ENCODE measurements at regions not wholly inside any gene's neighbourhood (a gene's known extent, or its start where the extent isn't known, plus 50 kb on each side); places are given as distances from the start of the nearest gene placed in this dataset.

GRCh38 chr15:56813995-56814394, 80.7 kb upstream of the ZNF280D start:
- TF ChIP-seq CTCF (IDR thresholded peaks at IDR 0.05; ENCODE audit: unreplicated experiment), result no peak

GRCh38 chr15:56812961-56813360, 79.7 kb upstream of the ZNF280D start:
- no peak for DNase-seq (ENCODE audit: low spot score in 2 of 2, unreplicated experiment in 2 of 2)
- H3K9me3 Mint-ChIP-seq, result peaks cover 25% of the 10 kb centered on the region
- no peak overlapping the region for H3K4me3 Mint-ChIP-seq
- H3K4me1 Mint-ChIP-seq, result peaks cover 12% of the 10 kb centered on the region
- H3K36me3 Mint-ChIP-seq, result peaks cover 10% of the 10 kb centered on the region
- TF ChIP-seq CTCF (IDR thresholded peaks at IDR 0.05; ENCODE audit: unreplicated experiment), result no peak
- H3K27ac Mint-ChIP-seq, result no peak overlapping the region
- peaks cover 3% of the 10 kb centered on the region for H3K27me3 Mint-ChIP-seq (ENCODE audit: low read depth)

More at GRCh38 chr15:56813995-56814394, 80.7 kb upstream of the ZNF280D start:
- H3K27me3 Mint-ChIP-seq (ENCODE audit: low read depth), result peaks cover 8% of the 10 kb centered on the region
- peaks cover 5% of the 10 kb centered on the region for H3K36me3 Mint-ChIP-seq
- no peak overlapping the region for H3K4me3 Mint-ChIP-seq
- peaks cover 14% of the 10 kb centered on the region for H3K9me3 Mint-ChIP-seq
- H3K27ac Mint-ChIP-seq, result no peak overlapping the region
- no peak for DNase-seq (ENCODE audit: low spot score in 2 of 2, unreplicated experiment in 2 of 2)
- H3K4me1 Mint-ChIP-seq, result peaks cover 14% of the 10 kb centered on the region

- H3K27me3 Mint-ChIP-seq (ENCODE audit: low read depth), result peaks cover 1% of the 10 kb centered on the region
- no peak for DNase-seq (ENCODE audit: low spot score in 2 of 2, unreplicated experiment in 2 of 2)
- no peak for TF ChIP-seq CTCF (IDR thresholded peaks at IDR 0.05; ENCODE audit: unreplicated experiment)
- H3K9me3 Mint-ChIP-seq, result peaks cover 30% of the 10 kb centered on the region
- H3K4me1 Mint-ChIP-seq, result peaks cover 6% of the 10 kb centered on the region
- no peak overlapping the region for H3K27ac Mint-ChIP-seq
- peaks cover 13% of the 10 kb centered on the region for H3K36me3 Mint-ChIP-seq
- H3K4me3 Mint-ChIP-seq, result no peak overlapping the region
Observed at GRCh38 chr15:56812221-56812620, 78.9 kb upstream of the ZNF280D start.

- peaks cover 1% of the 10 kb centered on the region for H3K27me3 Mint-ChIP-seq (ENCODE audit: low read depth)
Observed at GRCh38 chr15:56811586-56811985, 78.3 kb upstream of the ZNF280D start.

GRCh38 chr15:56808160-56808559, 74.9 kb upstream of the ZNF280D start:
- Mint-ChIP-seq H3K36me3 (peaks cover 15% of the 10 kb centered on the region), H3K27ac (no peak overlapping the region), H3K9me3 (peaks cover 34% of the 10 kb centered on the region), H3K4me1 (peaks cover 8% of the 10 kb centered on the region), H3K27me3 (ENCODE audit: low read depth) (no peaks in the 10 kb centered on the region), H3K4me3 (no peak overlapping the region)
- no peak for TF ChIP-seq CTCF (IDR thresholded peaks at IDR 0.05; ENCODE audit: unreplicated experiment)
- DNase-seq (ENCODE audit: low spot score in 2 of 2, unreplicated experiment in 2 of 2), result no peak

More at GRCh38 chr15:56811586-56811985, 78.3 kb upstream of the ZNF280D start:
- H3K27ac Mint-ChIP-seq, result no peak overlapping the region
- no peak for TF ChIP-seq CTCF (IDR thresholded peaks at IDR 0.05; ENCODE audit: unreplicated experiment)
- peaks cover 15% of the 10 kb centered on the region for H3K36me3 Mint-ChIP-seq
- DNase-seq (ENCODE audit: low spot score in 2 of 2, unreplicated experiment in 2 of 2), result no peak
- no peak overlapping the region for H3K4me3 Mint-ChIP-seq
- no peaks in the 10 kb centered on the region for H3K4me1 Mint-ChIP-seq
- peaks cover 34% of the 10 kb centered on the region for H3K9me3 Mint-ChIP-seq

GRCh38 chr15:56806148-56806536, 72.8 kb upstream of the ZNF280D start:
- H3K4me3 Mint-ChIP-seq, result no peak overlapping the region
- peaks cover 34% of the 10 kb centered on the region for H3K9me3 Mint-ChIP-seq
- H3K4me1 Mint-ChIP-seq, result peaks cover 8% of the 10 kb centered on the region
- TF ChIP-seq CTCF (IDR thresholded peaks at IDR 0.05; ENCODE audit: unreplicated experiment), result no peak
- peaks cover 8% of the 10 kb centered on the region for H3K27me3 Mint-ChIP-seq (ENCODE audit: low read depth)
- H3K36me3 Mint-ChIP-seq, result peaks cover 15% of the 10 kb centered on the region
- no peak for DNase-seq (ENCODE audit: low spot score in 2 of 2, unreplicated experiment in 2 of 2)
- H3K27ac Mint-ChIP-seq, result peak overlapping the region; percentile 26

Measured in mesothelial cell of epicardium (in vitro differentiated cells).